Stimulated activated CD4-positive, alpha-beta T cell treated with anti-CD3 and anti-CD28 coated beads, Interleukin-1b, Interleukin-23, amount 100 ng/mL, for 48 hours (primary cell): ENCODE measurements at regions not wholly inside any gene's neighbourhood (a gene's known extent, or its start where the extent isn't known, plus 50 kb on each side); places are given as distances from the start of the nearest gene placed in this dataset.
"Not testable (repeated sequence)": the region's sequence is repeated elsewhere in the genome, so short reads cannot be mapped to it uniquely, and the experiment has no call there.

ENCODE experiments used
- DNase-seq: peaks from one replicate; pipeline ENCODE4 v3.0.0-alpha.2; 2020

DNA sequence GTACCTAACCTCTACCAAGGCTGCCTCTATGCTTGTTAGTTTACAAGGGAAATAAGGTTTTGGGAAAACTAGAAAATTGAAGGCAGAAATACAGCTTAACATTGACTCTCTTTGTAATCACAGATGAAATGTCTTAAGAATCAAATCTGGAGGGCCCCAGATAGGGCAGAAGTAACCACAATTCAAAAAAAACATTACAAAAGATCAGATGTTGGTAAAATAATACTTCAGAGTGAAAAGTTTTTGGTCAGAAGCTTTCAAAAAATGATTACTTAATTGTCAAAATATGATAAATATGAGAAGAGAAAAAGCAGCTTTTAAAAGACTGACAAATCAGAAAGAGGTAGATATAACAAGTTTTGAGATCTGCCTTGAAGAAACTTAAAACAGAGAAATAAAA lies 425.1 kb upstream of the NECTIN3 start:
- DNase-seq = no peak

DNA sequence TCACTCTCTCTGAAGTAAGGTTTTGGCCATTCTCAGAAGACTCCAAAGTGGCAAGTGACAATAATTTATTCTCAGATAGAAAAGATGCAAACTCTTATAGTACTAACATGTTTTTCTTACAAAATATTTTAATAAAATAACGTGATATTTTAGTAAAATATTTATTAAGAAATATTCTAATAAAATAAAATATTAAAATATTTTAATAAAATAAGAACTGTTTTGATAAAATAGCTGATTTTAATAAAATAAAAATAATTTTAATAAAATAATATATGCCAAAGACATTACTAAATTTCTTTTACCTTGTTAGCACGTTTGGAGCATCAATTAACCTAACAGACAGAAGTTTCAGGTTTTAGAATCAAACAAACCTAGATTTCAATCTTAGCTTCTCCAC lies 424.0 kb upstream of the NECTIN3 start:
- no peak for DNase-seq

DNA sequence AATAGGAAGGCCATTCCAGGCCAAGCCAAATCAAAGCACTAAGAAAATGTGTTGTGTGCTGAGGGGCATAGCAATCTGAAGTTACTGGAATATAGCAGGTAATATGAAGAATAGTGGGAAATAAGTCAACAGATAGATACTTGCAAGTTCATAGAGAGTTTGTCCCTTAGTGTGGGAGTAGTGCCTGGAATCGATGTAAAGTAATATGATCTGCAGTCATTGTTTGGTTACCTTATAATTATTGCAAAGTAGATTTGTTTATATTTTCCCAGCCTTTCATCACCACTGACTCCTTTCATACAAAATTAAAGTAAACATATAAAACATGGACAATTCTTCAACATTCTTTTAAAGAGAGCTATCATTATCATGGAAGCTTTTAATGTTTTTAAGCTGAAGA lies 420.9 kb upstream of the NECTIN3 start:
- DNase-seq = no peak

DNA sequence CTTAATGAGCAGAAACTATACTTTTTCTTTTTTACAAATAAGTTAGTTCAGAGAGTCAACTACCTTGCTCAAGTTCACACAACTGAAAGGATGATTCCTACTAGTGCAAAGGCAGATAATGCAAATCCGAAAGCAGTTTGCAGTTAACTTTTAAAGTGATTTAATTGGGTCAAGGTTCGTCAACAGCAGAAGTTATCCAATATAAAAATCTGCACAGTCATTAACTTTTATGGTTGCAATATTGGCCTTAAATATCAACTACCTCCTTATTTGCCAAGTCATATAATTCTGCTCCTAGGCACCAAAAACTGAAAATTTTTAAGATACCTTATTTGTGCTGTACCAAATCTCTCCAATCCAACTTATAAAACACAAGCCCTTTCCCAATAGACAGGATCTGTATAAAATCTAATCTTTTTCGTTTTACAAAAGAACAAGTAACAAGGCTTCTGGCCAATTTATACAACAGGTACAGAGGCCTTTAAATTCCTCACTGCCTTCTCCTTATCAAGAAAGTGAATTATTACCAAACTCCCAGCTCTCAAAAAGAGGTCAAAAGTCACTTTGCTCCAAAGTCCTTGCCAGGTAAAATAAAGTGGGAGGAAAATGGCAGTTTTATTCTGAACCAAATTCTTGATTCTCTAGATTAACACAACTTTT lies 416.6 kb upstream of the NECTIN3 start:
- DNase-seq = no peak

DNA sequence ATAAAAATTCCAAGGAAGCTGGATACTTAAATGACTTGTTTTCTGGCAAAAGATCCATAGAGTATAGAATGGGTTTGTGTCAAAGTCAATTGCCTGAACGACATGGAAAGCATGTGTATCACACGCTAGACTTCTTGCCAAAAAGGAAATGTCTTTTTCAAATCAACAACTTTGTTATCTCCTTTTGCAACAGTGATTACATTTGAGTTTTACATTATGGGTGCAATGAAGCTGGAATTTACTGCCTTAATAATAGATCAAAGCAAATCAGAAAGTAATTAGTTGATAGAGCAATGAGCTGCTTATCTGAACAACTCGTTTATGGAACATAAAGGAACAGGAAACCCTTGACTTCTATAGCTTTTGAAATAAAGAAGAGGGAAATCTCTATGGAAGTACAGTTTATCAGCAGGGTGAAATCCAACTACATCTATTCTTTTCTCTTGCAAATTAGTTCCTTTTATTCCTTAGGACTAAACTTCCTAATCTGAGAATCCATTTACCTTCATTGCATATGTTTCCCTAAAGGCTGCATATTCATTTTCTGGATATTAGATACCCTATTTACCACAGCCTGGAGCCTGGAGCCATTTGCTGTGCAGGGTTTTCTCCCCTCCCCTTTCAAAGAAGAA lies 415.1 kb upstream of the NECTIN3 start:
- no peak for DNase-seq

DNA sequence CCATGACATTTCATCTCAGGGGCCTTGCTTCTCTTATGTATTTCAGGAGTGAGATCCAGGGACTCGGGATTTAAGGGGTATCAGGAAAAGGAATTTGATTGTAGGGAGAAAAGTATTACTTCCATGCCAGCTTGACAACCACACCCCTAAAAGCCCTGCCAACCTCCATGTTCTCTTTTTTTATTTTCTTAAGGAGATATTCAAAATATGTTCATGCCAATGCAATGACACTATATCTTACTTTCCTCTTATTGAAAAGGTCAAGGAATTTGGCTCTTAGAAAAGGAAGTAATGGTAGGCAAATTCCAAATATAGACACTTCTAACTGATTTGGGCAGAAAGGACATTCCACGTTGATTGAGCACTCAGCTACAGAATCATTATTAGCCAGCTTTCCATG lies 407.5 kb upstream of the NECTIN3 start:
- no peak for DNase-seq

DNA sequence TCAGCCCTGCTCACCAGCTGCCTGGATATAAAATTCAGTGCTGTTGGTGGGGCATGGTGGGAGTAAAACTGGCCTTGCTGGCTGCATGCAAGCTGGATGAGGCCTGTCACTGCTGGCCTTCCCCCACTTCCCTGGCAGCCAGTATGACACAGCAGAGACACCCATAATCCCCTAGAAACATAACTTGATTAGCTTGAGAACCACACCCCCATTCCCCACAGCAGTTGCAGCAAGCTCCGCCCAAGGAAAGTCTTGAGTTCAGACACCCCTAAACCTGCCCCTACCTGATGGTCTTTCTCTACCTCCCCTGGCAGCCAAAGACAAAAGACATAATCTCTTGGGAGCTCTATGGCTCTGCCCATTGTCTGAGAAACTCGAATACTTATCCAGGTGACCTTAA lies 405.1 kb upstream of the NECTIN3 start:
- DNase-seq = no peak

DNA sequence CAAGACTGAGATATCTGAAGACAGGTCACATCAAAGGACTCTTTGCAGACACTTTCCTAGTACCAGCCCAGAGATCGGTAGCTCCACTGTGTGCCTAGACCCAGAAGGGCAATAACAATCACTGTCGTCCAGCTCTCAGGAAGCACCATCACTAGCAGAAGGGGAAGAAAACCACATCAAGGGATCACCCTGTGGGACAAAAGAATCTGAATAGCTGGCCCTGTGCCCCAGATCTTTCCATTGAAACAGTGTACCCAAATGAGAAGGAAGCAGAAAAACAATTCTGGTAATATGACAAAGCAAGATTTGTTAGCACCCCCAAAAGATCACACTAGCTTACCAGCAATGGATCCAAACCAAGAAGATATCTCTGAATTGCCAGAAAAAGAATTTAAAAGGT lies 404.4 kb upstream of the NECTIN3 start:
- no peak for DNase-seq

DNA sequence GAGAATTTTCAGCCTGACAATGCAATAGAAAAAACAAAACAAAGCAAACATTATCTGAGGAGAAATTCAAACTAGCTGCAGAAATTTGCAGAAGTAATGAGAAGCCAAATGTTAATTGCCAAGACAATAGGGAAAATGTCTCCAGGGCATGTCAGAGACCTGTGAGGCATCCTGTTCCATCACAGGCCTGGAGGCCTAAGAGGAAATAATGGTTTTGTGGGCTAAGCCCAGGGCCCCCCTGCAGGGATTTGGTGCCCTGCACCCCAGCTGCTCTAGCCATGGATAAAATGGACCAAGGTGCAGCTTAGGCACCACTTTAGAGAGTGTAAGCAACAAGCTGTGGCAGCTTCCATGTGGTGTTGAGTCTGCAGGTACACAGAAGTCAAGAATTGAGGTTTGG lies 401.2 kb upstream of the NECTIN3 start:
- DNase-seq = no peak

DNA sequence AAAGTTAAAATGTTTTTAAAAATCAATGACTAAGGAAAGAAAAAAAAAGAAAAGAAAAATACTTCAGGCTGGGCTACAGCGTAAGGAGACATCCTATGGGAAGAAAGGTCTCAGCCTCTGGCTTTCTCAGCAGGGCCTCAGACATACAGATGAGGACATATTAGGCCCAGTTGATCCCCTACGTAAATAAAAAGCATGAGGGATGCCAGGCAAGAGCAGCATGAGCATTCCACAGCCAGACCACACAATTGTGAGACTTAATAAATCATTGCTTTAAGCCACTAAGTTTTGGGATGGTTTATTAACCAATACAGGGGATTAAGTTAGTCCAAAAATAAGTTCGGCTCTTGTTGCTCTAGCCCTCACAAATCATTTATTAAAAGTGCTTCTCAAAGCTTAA lies 394.1 kb upstream of the NECTIN3 start:
- DNase-seq = no peak

DNA sequence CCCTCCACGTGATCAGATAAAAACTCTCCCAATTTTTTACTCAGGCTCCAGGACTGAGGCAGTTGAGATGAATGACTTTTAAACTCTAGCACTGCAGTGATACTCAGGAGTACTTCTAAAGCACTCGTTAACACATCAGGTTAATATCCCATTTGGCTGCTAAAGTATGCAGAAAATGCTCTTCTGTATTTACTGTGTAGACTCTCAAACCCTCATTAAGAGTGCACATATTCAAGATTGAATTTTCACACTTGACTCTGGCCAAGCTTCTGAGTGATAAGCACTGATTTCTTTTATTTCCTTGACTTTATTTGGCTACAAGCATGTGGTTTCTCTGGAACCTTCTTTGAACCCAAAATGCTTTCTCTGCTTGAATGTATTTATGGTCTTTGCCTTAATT lies 392.3 kb upstream of the NECTIN3 start:
- DNase-seq = no peak

DNA sequence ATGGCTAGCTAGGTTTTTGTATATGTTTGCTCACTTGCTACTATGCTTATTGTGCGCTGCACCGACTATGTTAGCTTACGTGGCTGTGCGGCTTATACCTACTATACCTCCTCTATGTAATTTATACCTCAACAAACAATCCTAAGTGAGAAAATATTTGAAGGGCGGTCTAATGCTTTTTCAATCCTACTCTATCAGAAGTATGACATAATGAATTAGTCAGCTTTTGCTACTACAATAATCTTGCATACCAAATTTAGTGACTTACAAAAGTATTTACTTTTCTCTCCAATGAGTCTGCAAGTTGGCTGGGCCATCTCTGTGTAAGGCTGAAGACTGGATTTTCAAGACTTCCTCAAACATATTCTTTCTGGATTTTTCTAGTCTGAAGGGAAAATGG lies 391.2 kb upstream of the NECTIN3 start:
- DNase-seq = no peak

DNA sequence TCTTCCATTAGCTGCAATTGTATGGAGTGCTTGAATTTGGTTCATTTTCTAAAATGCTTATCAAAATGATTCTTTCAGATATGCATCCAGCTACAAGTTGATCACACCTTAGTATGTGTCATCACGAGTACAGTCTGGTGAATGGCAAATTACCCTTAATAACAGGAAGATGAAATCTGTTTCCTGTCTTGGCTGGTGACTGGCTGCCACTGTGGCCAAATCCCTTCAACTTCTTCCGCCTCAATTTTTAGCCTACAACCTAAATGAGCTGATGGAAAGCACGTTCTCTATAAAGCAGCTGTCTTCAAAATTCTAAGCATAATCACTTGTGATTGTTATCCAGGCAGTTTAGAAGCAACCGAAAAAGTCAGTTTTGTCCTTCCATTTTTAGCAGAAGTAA lies 387.1 kb upstream of the NECTIN3 start:
- no peak for DNase-seq

DNA sequence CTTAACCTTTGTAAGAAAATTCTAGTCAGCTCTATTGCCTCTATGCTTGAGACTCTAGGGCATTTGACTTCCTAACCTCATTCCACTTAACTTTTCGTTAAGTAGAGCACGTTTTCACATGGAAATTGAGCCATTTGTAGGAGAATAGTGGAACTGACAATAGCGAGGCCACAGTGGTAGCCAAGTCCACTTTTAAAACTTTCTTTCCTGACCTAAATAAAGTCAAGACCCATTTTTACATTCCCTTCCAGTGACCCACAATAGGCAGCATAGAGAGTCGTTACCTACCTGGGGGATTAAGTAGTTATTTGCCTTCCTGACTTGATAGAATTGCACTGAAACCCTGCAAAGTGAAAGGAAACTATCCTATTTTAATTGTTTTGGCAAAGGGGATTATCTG lies 386.0 kb upstream of the NECTIN3 start:
- no peak for DNase-seq

DNA sequence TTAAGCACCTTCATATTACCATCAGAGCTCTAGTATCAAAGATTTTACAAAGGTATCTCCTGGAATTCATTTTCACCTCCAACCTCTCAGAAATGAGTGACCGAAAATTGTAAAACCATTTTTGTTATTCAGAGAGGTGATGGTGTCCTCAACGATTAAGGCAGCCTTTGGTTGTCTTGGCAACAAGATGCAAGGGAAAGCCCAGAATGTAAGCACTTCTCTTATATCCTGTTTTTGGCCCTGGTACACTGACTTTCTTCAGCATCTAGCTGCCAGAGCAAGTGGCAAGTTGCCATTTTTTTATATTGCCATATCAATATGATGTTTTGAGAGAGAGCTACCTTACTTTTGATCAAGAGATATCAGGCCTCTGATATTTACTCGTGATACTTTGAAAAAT lies 384.9 kb upstream of the NECTIN3 start:
- DNase-seq = no peak

DNA sequence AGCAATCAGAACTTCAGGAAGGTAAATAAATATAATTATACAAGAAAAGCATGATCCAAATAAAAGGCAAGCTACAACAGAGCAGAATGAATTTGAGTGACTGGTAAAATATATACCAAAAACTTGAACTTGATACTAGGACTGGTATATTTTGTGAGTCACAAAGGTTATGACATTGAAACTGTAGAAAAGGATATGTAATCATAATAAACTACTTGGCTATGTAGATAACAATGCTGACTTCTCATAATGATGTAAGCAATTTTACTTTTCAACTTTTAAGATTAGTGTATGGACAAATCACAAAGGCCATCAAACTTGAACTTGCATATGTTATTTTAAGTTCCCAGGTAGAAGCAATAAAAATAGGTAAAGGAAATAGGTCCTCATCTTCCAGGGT lies 384.5 kb upstream of the NECTIN3 start:
- DNase-seq = no peak

DNA sequence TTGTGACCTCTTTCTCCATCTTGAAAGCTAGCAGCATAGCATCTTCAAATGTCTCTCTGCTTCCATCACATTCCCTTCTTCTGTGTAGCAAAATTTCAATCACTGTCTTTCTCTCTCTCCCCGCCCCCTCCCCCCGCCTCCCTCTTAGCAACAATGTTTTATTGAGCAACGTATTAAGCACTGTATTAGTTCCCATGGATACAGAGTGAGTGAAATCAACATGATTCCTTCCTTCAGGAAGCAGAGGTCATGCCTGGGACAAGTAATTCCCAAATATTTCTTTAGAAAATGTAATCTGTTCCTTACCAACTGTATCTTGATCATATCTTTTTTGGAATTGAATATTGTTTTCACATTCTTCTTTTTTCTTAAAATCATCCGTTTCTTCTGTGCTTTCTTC lies 373.7 kb upstream of the NECTIN3 start:
- no peak for DNase-seq

DNA sequence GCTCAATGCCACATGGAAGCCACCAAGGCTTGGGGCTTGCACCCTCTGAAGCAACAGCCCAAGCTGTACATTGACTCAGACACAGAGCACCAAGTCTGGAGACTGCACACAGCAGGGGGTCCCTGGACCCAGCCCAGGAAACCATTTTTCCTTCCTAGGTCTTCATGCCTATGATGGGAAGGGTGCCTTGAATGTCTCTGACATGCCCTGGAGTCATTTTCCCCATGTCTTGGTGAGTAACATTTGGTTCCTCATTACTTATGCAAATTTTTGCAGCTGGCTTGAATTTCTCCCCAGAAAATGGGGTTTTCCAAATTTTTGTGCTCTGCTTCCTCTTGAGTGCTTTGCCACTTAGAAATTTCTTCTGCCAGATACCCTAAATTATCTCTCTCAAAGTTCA lies 367.3 kb upstream of the NECTIN3 start:
- not testable (repeated sequence) for DNase-seq

DNA sequence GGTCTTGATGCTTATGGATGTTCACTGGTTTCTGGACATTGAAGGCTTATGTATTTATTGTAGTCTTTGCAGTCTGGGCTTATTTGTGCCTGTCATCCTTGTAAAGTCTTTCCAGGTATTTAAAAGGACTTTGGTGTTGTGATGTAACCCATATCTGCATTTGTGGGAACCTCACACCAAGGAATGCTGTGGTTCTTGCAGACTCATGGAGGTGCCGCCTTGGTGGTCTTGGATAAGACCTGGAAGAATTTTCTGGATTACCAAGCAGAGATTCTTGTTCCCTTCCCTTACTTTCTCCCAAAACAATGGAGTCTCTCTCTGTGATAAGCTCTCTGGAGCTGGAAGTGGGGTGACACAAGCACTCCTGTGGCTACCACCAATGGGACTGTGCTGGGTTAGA lies 363.5 kb upstream of the NECTIN3 start:
- DNase-seq = no peak

DNA sequence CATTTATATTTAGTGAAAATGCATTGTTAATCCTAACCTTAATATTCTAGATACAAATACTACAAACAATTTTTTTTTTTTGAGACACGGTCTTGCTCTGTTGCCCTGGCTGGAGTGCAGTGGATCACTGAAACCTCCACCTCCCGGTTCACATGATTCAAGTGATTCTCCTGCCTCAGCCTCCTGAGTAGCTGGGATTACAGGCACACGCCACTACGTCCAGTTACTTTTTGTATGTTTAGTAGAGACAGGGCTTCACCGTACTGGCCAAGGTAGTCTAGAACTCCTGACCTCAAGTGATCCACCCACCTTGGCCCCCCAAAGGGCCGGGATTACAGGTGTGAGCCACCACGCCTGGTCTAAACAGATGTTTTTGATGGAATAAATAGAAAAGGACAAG lies 361.5 kb upstream of the NECTIN3 start:
- DNase-seq = no peak

DNA sequence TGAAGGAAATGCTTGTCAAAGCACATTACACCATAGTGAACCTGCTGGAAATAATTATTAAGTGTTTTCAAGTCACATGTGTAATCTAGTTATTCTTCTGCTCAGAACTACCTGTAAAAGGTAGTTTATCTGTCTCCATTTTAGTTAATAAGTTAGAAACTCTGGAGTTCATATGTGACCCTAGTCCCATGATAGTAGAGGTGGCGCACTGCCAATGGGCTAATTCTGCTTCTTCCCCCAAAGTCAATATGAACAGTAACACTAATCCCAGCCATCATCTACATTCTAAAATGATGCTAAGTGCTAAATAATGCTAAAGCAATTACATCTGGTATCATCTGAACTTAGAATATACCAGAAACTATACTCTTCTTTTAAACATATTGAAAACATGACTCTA lies 361.0 kb upstream of the NECTIN3 start:
- no peak for DNase-seq

DNA sequence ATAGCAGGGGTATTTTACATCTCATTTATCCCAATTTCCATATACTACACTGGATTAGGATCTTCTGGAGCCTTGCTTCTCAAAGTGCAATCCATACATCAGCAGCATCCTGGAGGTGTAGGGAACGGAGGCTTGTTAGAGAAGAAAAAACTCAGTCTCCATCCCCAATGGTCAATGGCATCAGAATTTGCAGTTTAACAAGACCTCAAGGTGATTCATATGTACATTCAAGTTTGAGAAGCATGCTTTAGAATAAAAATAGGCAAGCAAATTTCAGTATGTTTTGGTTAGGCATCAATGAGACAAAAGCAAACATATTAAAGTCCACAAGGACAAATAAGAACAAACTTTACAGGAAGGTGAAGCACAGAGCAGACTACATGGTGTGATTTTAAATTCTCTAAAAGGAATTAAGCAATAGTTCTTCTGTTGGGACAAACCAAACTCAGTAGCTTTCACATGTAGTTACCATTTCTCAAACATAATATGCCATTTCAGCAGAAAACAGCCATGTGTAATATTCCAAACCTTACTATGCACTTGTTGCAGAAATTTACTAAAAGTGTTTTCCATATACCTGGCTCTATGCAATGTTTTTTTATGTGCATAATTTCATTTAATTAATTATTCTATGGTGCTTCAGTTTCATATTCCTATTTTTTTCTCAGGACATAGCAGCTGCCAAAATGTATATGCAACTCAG lies 360.3 kb upstream of the NECTIN3 start:
- DNase-seq = no peak

DNA sequence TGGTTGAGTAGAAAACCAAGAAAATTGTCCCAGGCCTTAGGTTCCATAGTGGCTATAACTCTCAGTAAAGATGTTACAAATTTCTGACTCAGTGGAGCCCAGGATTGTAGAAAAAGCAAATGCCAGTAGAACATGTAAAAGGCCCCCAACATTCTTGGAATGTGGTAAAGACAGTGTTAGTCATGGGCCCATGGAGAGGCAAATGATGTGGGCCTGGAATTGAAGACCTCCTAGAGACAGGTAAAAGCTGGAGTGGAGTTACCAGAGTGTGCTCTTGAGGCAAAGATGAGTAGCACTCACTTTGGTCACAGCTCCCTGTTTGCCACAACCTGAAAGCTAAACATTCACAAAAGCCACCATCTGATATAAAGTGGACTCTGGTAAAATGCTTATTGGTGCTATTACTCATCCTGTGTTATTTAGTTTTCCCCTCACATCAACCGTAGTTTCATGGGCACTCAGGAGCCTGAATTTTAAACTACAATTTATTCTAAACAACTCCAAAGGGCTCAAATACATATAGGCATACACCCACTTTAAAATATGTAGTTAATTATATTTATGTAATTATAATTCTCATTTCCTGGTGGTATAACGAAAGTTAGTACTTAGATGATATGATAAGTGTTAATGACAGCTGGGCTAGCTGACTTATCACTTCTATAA lies 359.6 kb upstream of the NECTIN3 start:
- DNase-seq = no peak

DNA sequence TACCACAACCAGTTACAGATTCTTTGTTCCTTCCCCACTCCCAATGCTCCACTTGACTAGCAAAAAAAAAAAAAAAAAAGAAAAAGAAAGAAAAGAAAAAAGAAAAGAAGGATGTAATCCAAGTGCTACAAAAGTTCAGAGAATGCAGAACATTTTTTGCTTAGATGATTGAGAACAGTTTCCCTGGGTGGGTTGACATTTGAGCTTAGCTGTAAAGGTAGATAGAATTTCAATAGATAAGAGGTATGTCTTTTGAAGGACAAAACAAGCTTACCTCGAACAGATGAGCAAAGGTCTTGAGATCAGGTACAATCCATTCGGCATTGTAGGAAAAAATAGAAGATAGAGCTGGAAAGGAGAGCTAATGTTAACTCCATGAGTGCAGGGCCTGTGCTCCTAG lies 344.6 kb upstream of the NECTIN3 start:
- no peak for DNase-seq
